ENCODE measurements at regions not wholly inside any gene's neighbourhood (a gene's known extent, or its start where the extent isn't known, plus 50 kb on each side); places are given as distances from the start of the nearest gene placed in this dataset.

- DNase-seq, result no peak
Measured at GRCh38 chr3:177931346-177931745, 604.9 kb upstream of the KCNMB2 start.

- DNase-seq, result no peak
Measured at GRCh38 chr3:177932346-177932745, 603.9 kb upstream of the KCNMB2 start.

GRCh38 chr3:177932750-177933660 lies 603.2 kb upstream of the KCNMB2 start:
- DNase-seq, result peak; percentile 57

GRCh38 chr3:177934001-177934891 lies 602.0 kb upstream of the KCNMB2 start:
- DNase-seq, result peak; percentile 96

- no peak for DNase-seq
Measured at GRCh38 chr3:177935047-177935446, 601.2 kb upstream of the KCNMB2 start.

GRCh38 chr3:177936721-177937120 lies 599.5 kb upstream of the KCNMB2 start:
- no peak for DNase-seq

GRCh38 chr3:177942911-177943310 lies 593.3 kb upstream of the KCNMB2 start:
- no peak for DNase-seq

GRCh38 chr3:177944228-177944661 lies 592.0 kb upstream of the KCNMB2 start:
- DNase-seq, result no peak

GRCh38 chr3:177946048-177946447 lies 590.2 kb upstream of the KCNMB2 start:
- DNase-seq, result no peak

GRCh38 chr3:177946497-177946896 lies 589.7 kb upstream of the KCNMB2 start:
- DNase-seq, result no peak

- no peak for DNase-seq
Measured at GRCh38 chr3:177946936-177947335, 589.3 kb upstream of the KCNMB2 start.

- no peak for DNase-seq
Measured at GRCh38 chr3:177947901-177948300, 588.3 kb upstream of the KCNMB2 start.

GRCh38 chr3:177948716-177949425 lies 587.4 kb upstream of the KCNMB2 start:
- no peak for DNase-seq

- no peak for DNase-seq
Measured at GRCh38 chr3:177959188-177959587, 577.0 kb upstream of the KCNMB2 start.

GRCh38 chr3:177960014-177960413 lies 576.2 kb upstream of the KCNMB2 start:
- DNase-seq, result peak; percentile 55

GRCh38 chr3:177960722-177961121 lies 575.5 kb upstream of the KCNMB2 start:
- no peak for DNase-seq

- DNase-seq, result no peak
Measured at GRCh38 chr3:177961784-177962183, 574.5 kb upstream of the KCNMB2 start.

GRCh38 chr3:177966493-177966892 lies 569.7 kb upstream of the KCNMB2 start:
- DNase-seq, result no peak

GRCh38 chr3:177968891-177969290 lies 567.3 kb upstream of the KCNMB2 start:
- DNase-seq, result peak; percentile 61

GRCh38 chr3:177973241-177973840 lies 562.9 kb upstream of the KCNMB2 start:
- DNase-seq, result peak; percentile 62

- no peak for DNase-seq
Measured at GRCh38 chr3:177976241-177976640, 560.0 kb upstream of the KCNMB2 start.

GRCh38 chr3:177976866-177977265 lies 559.4 kb upstream of the KCNMB2 start:
- DNase-seq, result no peak
